ENCODE measurements at regions not wholly inside any gene's neighbourhood (a gene's known extent, or its start where the extent isn't known, plus 50 kb on each side); places are given as distances from the start of the nearest gene placed in this dataset.
A peak's percentile ranks its signal among the peaks of the same experiment; 100 is the strongest.
"Not testable (repeated sequence)": the region's sequence is repeated elsewhere in the genome, so short reads cannot be mapped to it uniquely, and the experiment has no call there.

DNA sequence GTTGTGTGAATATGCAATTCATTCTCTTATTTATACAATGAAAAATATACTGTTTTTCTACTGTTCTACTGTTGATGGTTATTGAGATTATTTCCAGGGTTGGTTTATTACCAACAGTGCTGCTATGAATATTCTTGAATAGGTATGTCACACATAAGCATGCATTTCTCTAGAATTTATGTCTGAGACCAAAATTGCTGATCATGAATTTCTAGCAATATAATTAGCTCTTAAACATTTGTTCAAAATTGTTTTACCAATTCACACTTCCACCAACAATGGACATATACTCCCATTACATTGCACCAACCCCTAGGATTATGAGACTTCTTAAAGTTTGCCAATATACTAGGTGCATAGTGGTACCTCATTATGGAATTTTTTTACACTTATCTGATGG, 164.1 kb upstream of the KCNQ5 start:
- DNase-seq = no peak

GRCh38 chr6:72458521-72458920, 163.3 kb upstream of the KCNQ5 start:
- DNase-seq = no peak

- DNase-seq = no peak
Measured at GRCh38 chr6:72461144-72461543, 160.7 kb upstream of the KCNQ5 start.

DNA sequence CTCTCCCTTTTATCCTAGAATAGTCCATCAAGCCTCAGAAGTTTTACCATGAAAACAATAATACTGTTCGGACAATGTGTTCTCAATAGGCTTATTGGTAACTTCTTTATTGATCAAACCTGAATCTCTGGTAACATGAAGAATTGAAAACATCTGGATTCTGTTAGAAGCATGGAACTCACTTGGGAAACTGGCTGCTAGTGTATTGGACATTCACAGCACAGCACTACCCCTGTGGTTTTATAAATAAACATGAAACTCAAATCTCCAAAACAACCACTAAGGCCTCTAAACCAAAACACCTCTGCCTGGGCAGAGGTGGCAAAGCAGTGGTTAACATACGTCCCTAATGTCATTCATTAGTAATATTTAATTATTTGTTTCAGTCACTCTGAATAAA, 157.6 kb upstream of the KCNQ5 start:
- no peak for DNase-seq

DNA sequence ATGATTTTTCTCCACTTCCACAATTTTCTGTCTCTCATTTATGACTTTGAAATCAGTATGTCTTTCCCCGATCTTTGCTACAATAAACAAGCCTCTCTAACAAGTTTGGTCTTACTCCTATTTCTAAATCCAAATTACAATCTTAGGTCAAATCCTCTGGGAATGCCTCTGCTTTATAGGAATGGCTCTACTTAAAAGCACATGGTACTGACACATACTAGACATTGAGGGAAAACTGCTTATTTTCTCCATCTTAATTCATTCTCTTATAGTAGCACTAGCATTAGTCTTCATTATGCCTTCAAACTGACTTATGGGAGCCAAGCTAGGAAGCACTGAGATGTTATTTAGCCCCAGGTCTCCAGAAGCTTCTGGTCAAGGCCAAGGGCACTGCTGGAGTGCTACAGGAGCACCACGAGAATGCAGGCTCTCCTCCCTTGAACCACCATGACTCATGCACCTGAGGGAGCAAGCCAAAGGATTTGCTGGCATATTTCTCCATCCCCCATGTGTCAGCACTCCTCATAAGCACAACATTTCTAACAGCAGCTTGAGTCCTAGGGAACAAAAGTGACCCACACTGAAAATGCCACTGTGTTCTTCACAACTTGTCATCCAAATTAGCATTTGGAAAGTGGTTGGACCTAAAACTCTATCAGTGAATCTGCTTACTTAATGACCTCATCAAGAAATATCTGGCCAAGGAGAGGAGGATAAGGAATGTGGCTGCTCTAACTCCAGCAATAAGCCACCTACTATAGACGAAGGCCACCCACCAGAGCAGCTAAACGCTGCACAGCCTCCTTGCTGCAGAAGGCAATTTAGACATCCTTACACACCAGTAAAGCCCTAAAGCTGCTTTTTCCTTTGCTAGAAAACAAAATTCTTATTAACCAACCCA, 156.8 kb upstream of the KCNQ5 start:
- DNase-seq = no peak

- DNase-seq = no peak
Measured at GRCh38 chr6:72466471-72466870, 155.4 kb upstream of the KCNQ5 start.

DNA sequence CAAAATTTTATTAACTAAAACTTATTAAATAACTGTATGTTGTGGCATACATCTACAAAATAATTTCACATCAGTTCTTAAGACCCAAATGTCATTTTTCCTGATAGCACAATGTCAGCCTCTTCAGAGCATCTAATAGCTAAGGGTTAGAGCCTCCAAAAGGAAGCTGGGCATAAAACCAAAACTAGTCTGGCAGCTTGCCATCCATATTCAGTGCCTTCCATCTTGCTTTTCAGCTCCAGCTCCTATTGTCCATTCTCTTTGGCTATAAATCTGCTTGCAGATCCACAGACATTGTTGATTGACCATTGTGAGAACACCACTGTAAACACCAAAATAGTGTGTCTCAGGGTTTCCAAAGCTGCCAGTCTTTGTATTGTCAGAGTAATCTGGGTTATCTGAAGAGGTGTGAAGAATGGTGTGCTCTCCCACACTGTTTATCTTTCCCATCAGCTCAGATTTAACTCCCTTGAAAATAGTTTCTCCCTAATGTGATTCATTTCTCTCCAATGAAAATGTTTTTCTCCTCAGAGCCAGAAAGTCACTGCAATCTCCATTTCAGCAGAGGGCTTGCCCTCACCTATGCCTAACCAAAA, 154.8 kb upstream of the KCNQ5 start:
- no peak for DNase-seq

GRCh38 chr6:72469406-72469983, 152.4 kb upstream of the KCNQ5 start:
- DNase-seq = not testable (repeated sequence)

DNA sequence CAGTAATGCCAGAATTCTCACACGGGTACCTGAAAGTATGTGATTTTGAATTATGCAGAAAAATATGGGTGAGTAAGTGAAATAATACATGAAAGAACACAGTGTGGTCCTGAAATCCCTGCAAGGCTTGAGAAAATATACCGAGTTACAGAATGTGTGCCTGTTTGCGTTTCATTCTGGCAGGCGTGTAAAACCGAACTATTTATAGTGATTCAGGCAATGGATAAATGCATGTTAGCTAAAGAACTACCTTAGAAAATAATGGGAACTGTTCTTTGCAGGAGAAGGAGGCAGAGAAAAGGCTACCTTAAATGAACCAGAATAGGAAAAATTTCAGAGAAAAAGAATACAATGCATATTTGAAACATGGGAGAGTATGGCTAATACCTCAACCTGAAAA, 145.8 kb upstream of the KCNQ5 start:
- no peak for DNase-seq

DNA sequence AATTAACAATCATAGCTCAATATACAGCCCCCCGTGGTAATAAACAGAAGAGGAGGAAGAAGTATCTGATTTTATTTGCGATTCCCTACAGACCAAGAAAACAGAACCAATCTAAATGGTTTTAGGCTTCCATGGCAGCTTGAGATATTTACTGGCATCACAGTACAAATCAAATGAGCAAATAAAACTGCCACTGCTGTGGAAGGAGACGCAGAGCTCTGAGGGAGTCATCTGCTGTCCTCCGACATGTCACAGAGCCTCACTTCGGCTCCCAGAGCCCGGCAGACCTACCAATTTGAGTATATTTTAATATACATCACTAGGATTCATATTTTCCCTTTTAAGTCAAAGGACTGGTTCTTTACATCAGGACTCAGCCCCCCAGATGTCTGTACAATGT, 145.2 kb upstream of the KCNQ5 start:
- no peak for DNase-seq

DNA sequence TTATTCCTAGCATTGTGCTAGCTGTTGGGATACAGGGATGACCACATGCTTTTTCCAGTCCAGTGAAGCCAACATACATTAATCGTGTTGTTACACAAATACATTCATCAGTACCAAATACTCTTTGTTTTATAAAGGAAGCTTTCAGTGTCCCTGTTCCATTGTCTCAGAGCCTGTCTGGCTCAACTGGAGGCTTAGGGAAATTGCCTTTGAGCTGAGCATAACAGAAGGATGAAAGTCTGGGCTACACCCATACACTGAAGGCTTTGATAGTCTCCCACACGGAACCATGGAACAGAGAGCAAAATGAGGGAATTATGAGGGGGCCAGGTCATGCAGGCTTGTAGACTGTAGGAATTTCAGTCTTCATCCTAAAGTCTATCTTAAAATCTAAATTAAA, 126.4 kb upstream of the KCNQ5 start:
- no peak for DNase-seq

DNA sequence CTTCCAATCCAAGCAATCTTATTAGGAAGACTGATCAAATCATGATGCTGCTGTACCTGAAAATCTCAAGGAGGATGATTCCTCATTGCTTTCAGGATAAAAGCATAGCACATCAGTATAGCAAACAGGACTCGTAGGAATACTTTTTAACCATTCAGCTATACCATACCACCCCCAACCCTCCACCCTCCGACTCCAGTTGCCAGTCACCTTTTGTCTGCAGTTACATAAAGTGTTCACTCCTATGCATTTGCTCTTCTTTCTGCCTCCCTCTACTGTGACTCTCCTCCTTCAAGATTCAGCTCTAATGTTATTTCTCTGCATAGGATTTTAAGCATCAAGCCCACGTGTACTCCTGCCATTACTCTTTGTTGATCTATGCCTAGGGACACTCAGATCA, 124.7 kb upstream of the KCNQ5 start:
- no peak for DNase-seq

- no peak for DNase-seq
Measured at GRCh38 chr6:72500669-72501068, 121.2 kb upstream of the KCNQ5 start.

- DNase-seq = no peak
Measured at GRCh38 chr6:72504406-72504805, 117.5 kb upstream of the KCNQ5 start.

DNA sequence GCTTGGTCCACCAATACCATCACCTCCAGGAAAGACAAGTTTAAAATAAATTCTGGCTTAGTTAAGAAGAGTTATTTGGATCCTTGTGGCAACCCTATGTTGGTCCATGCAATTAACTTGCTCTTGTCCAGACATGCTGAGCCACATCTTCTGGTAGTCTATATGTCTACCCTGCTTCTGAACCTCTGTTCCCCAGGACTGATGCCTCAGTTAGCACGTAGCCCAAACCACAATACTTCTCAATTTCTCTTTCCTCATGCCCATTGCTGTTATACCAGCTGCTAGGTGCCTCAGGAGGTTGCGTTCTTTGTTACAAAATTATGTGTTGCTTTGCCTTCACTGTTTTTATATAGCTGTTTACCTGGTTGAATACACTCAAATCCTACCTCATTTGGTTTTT, 116.4 kb upstream of the KCNQ5 start:
- DNase-seq = no peak

GRCh38 chr6:72519871-72520270, 102.0 kb upstream of the KCNQ5 start:
- DNase-seq = no peak

GRCh38 chr6:72521684-72522083, 100.2 kb upstream of the KCNQ5 start:
- no peak for DNase-seq

DNA sequence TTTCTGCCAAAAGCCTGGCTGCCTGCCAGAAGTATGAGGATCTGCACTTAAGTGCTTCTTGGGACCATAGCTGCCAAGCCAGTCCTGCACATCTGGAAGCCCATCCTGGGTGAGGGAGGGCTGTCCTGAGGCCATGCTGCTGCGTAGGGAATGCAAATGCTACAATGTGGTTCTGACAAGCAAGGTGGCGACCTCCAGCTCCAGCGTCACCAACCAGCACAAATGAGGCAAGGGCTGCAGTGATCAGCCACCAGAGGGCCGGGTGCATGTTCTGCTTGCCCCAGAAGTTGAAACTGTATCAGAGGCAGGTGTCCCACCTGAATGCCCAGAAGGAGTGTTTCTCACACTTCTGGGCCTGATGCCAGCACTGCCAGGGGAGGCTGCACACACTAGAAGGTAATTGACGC, 99.1 kb upstream of the KCNQ5 start:
- peak; percentile 15 to 19 for DNase-seq

GRCh38 chr6:72524011-72524645, 97.7 kb upstream of the KCNQ5 start:
- DNase-seq = no peak

- no peak for DNase-seq
Measured at GRCh38 chr6:72525821-72526510, 95.9 kb upstream of the KCNQ5 start.

- DNase-seq = no peak
Measured at GRCh38 chr6:72530152-72530551, 91.7 kb upstream of the KCNQ5 start.

DNA sequence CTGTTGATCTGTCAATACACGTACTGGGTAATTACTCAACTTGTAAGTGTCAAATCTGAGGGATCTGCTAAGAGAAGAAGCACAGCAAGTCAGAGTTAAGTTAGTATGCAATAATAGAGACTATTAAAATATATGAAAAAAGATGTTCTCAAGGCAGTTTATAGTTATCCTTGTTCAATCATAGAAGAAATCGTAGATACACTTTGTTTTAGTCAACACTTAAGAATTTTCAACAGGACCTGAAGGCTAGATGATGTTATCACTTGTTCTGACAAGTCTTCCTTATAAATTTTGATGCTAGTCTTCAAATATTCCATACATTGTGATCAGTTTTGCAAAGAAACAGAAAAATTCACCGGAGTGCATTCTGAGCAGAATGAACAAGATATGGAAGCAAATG, 91.1 kb upstream of the KCNQ5 start:
- DNase-seq = no peak

DNA sequence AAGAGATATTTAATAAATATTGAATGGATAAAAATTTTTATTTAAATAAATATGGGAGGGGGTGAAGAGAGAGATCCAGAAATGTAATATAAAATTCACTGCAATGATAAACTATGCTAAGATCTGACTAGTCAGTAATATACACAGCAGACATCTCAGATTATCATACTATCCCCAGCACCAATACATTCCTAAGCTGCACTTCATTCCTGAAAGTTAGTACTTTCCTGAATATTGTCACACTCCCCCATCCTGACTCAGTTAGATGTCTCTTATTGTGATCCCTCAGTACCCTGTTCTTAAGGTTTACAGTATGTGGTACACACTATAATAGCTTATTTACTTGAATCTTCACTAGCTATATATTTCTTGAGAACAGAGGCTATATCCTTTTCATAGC, 88.3 kb upstream of the KCNQ5 start:
- DNase-seq = no peak
